GM13976 (cell line): ENCODE measurements at regions not wholly inside any gene's neighbourhood (a gene's known extent, or its start where the extent isn't known, plus 50 kb on each side); places are given as distances from the start of the nearest gene placed in this dataset.

ENCODE experiments used
- DNase-seq: peaks from one replicate; pipeline ENCODE4 v3.0.0; 2012; ENCODE audit warnings: low spot score
- CTCF ChIP-seq: IDR thresholded peaks from 2 replicates; pipeline ENCODE4 v1.5.1; 2012; ENCODE audit warnings: borderline replicate concordance, mild to moderate bottlenecking; ENCODE audit not compliant: insufficient read depth; ENCODE audit errors: extremely low read depth, missing control alignments, control extremely low read depth
- in situ Hi-C: fragments of 300-500 bp; cut with MboI; formaldehyde crosslinking; loops from one replicate; pipeline ENCODE4 v1.12.0; 2022; ENCODE audit warnings: low sequenced_read_pairs, mixed read lengths, inconsistent platforms; ENCODE audit not compliant: unreplicated experiment

- no peak for DNase-seq
- TF ChIP-seq CTCF, result no peak
- in situ Hi-C loops, result no loop called here
These were observed 369.5 kb upstream of the THBS1 start for GRCh38 chr15:39211108-39211979.

GRCh38 chr15:39213385-39213840 lies 367.5 kb upstream of the THBS1 start:
- TF ChIP-seq CTCF, result no peak
- DNase-seq, result no peak
- in situ Hi-C loops, result no loop called here

GRCh38 chr15:39215015-39215414 lies 365.9 kb upstream of the THBS1 start:
- TF ChIP-seq CTCF, result no peak
- no peak for DNase-seq
- in situ Hi-C loops, result no loop called here

GRCh38 chr15:39216816-39217215 lies 364.1 kb upstream of the THBS1 start:
- no peak for DNase-seq
- in situ Hi-C loops, result no loop called here
- no peak for TF ChIP-seq CTCF

- DNase-seq, result no peak
- in situ Hi-C loops, result no loop called here
- no peak for TF ChIP-seq CTCF
These were observed 361.3 kb upstream of the THBS1 start for GRCh38 chr15:39219608-39220007.

GRCh38 chr15:39226169-39226937 lies 354.5 kb upstream of the THBS1 start:
- TF ChIP-seq CTCF, result no peak
- in situ Hi-C loops, result no loop called here
- DNase-seq, result no peak
